Mesenchymal stem cell (in vitro differentiated cells and primary cell): ENCODE measurements at regions not wholly inside any gene's neighbourhood (a gene's known extent, or its start where the extent isn't known, plus 50 kb on each side); places are given as distances from the start of the nearest gene placed in this dataset.

Experiments used
- DNase-seq: peaks from one replicate; pipeline ENCODE4 v3.0.0-alpha.2; 2013
- H2AFZ ChIP-seq: one replicate; pipeline ENCODE4 v1.6.1; 2013; ENCODE audit warnings: low read depth, mild to moderate bottlenecking, control low read depth, inconsistent platforms, low read length, moderate library complexity
- H2AK5ac ChIP-seq: 2 replicates; pipeline ENCODE4 v1.6.1; 2013; ENCODE audit warnings: low read length, moderate library complexity, mild to moderate bottlenecking, inconsistent platforms; ENCODE audit not compliant: severe bottlenecking
- H2BK120ac ChIP-seq: one replicate; pipeline ENCODE4 v1.6.1; 2013; ENCODE audit warnings: low read depth, mild to moderate bottlenecking, inconsistent platforms, low read length, moderate library complexity
- H2BK12ac ChIP-seq, 2 experiments: one replicate each; pipeline ENCODE4 v1.6.1; 2013; ENCODE audit warnings: inconsistent platforms in 2 of 2, low read length in 2 of 2, mild to moderate bottlenecking in 2 of 2, moderate library complexity in 2 of 2, control low read depth in 1 of 2
- H2BK15ac ChIP-seq: one replicate; pipeline ENCODE4 v1.6.1; 2013; ENCODE audit warnings: mild to moderate bottlenecking, low read depth, inconsistent platforms; ENCODE audit not compliant: poor library complexity, severe bottlenecking
- H2BK5ac ChIP-seq: 2 replicates; pipeline ENCODE4 v1.6.1; 2013; ENCODE audit warnings: low read depth, mild to moderate bottlenecking, low read length, control low read depth, inconsistent platforms; ENCODE audit not compliant: poor library complexity, severe bottlenecking
- H3K14ac ChIP-seq, 2 experiments: one replicate each; pipeline ENCODE4 v1.6.1; 2013; ENCODE audit warnings: inconsistent platforms in 2 of 2, low read length in 2 of 2, control low read depth in 1 of 2, mild to moderate bottlenecking in 1 of 2, moderate library complexity in 1 of 2
- H3K18ac ChIP-seq, 2 experiments: one replicate each; pipeline ENCODE4 v1.6.1; 2013; ENCODE audit warnings: inconsistent platforms in 2 of 2, low read length in 2 of 2, control low read depth in 1 of 2, low read depth in 1 of 2, mild to moderate bottlenecking in 1 of 2
- H3K23ac ChIP-seq, 2 experiments: one replicate each; pipeline ENCODE4 v1.6.1; 2013; ENCODE audit warnings: inconsistent platforms in 2 of 2, low read length in 2 of 2, mild to moderate bottlenecking in 2 of 2, moderate library complexity in 2 of 2, control low read depth in 1 of 2
- H3K27ac ChIP-seq: 2 replicates; pipeline ENCODE4 v1.5.1; 2013; ENCODE audit warnings: mild to moderate bottlenecking, moderate library complexity, low read length, control low read depth, inconsistent platforms; ENCODE audit not compliant: poor library complexity, severe bottlenecking
- H3K27me3 ChIP-seq, 2 experiments: 2 replicates each; pipeline versions ENCODE4 v1.6.1 to v1.7.0; 2013; ENCODE audit warnings: low read length in 2 of 2, mild to moderate bottlenecking in 2 of 2, moderate library complexity in 2 of 2, control low read depth in 1 of 2, inconsistent platforms in 1 of 2; ENCODE audit not compliant: control insufficient read depth in 1 of 2, insufficient read depth in 1 of 2
- H3K36me3 ChIP-seq, 2 experiments: 2 replicates each; pipeline versions ENCODE4 v1.6.1 to v1.7.0; 2013; ENCODE audit warnings: low read length in 2 of 2, control low read depth in 1 of 2, inconsistent platforms in 1 of 2, low read depth in 1 of 2, mild to moderate bottlenecking in 1 of 2; ENCODE audit not compliant: insufficient read depth in 2 of 2, control insufficient read depth in 1 of 2
- H3K4ac ChIP-seq, 2 experiments: one replicate each; pipeline ENCODE4 v1.6.1; 2013; ENCODE audit warnings: inconsistent platforms in 2 of 2, low read length in 2 of 2, mild to moderate bottlenecking in 2 of 2, moderate library complexity in 2 of 2, control low read depth in 1 of 2, low read depth in 1 of 2
- H3K4me1 ChIP-seq: 2 replicates; pipeline ENCODE4 v1.6.1; 2013; ENCODE audit warnings: low read depth, low read length, control low read depth; ENCODE audit not compliant: control insufficient read depth, insufficient read depth
- H3K4me2 ChIP-seq: 2 replicates; pipeline ENCODE4 v1.6.1; 2013; ENCODE audit warnings: low read length, mild to moderate bottlenecking, inconsistent platforms; ENCODE audit not compliant: poor library complexity, severe bottlenecking
- H3K4me3 ChIP-seq, 2 experiments: 2 replicates each; pipeline versions ENCODE4 v1.5.1 to v1.7.0; 2013; ENCODE audit warnings: low read length in 2 of 2, mild to moderate bottlenecking in 2 of 2, control low read depth in 1 of 2, low read depth in 1 of 2; ENCODE audit not compliant: insufficient read depth in 1 of 2
- H3K79me1 ChIP-seq: replicated peaks from 2 replicates; pipeline ENCODE4 v1.6.1; 2013; ENCODE audit warnings: mild to moderate bottlenecking, control low read depth, low read length, inconsistent platforms; ENCODE audit not compliant: poor library complexity, severe bottlenecking
- H3K9ac ChIP-seq: 2 replicates; pipeline ENCODE4 v1.7.0; 2013; ENCODE audit warnings: mild to moderate bottlenecking, low read length, moderate library complexity
- H3K9me3 ChIP-seq: 2 replicates; pipeline ENCODE4 v1.7.0; 2013; ENCODE audit warnings: mild to moderate bottlenecking, low read length; ENCODE audit not compliant: control insufficient read depth
- H4K8ac ChIP-seq: one replicate; pipeline ENCODE4 v1.6.1; 2013; ENCODE audit warnings: inconsistent platforms, mild to moderate bottlenecking, low read length, moderate library complexity
- H4K91ac ChIP-seq: one replicate; pipeline ENCODE4 v1.6.1; 2013; ENCODE audit warnings: mild to moderate bottlenecking, low read length, inconsistent platforms
- whole genome bisulfite sequencing: methylation state at CpG from one replicate; pipeline ENCODE4 v1.1.7; 2013; ENCODE audit warnings: mixed read lengths; 5-methylcytosine and 5-hydroxymethylcytosine counted together

- H3K79me1 ChIP-seq, result no peaks in the 10 kb centered on the region
- peak overlapping the region in 1 of 2 experiments; percentile 31 for H2BK12ac ChIP-seq
- H3K27me3 ChIP-seq, result peaks cover 0 to under 1% of the 10 kb centered on the region in 2 experiments
- H4K91ac ChIP-seq, result peak overlapping the region; percentile 36
- H2BK120ac ChIP-seq, result no peak overlapping the region
- no peak overlapping the region for H3K9ac ChIP-seq
- peaks cover 6% of the 10 kb centered on the region for H3K9me3 ChIP-seq
- DNase-seq, result no peak
- no peak overlapping the region for H3K27ac ChIP-seq
- H2AFZ ChIP-seq, result no peak overlapping the region
- H3K23ac ChIP-seq, result no peak overlapping the region
- no peak overlapping the region for H4K8ac ChIP-seq
- H2AK5ac ChIP-seq, result no peak overlapping the region
- no peaks in the 10 kb centered on the region for H3K36me3 ChIP-seq
- peak overlapping the region in 1 of 2 experiments; percentile 69 for H3K18ac ChIP-seq
- H2BK15ac ChIP-seq, result no peak overlapping the region
- H3K4me2 ChIP-seq, result no peak overlapping the region
- peaks cover 5% of the 10 kb centered on the region for H3K4me1 ChIP-seq
- WGBS, result 94% methylated on average over 10 of the region's 12 CpGs
- no peak overlapping the region for H3K4ac ChIP-seq
- no peak overlapping the region for H2BK5ac ChIP-seq
- H3K4me3 ChIP-seq, result no peak overlapping the region
- H3K14ac ChIP-seq, result no peak overlapping the region
These were observed 222.3 kb upstream of the ZNF32 start for GRCh38 chr10:43870968-43871439.

GRCh38 chr10:43869669-43870322, 221.1 kb upstream of the ZNF32 start:
- Histone ChIP-seq H3K4me3 (no peak overlapping the region), H3K14ac (no peak overlapping the region), H3K4me2 (no peak overlapping the region), H3K23ac (no peak overlapping the region), H3K27me3 (peaks cover 0 to 3% of the 10 kb centered on the region in 2 experiments), H2BK5ac (no peak overlapping the region), H3K18ac (peak overlapping the region in 1 of 2 experiments; percentile 88), H4K8ac (no peak overlapping the region), H2BK12ac (peak overlapping the region in 1 of 2 experiments; percentile 76), H3K9ac (no peak overlapping the region), H3K79me1 (no peaks in the 10 kb centered on the region), H3K4ac (peak overlapping the region in 1 of 2 experiments; percentile 8), H3K27ac (no peak overlapping the region), H2AFZ (no peak overlapping the region), H3K9me3 (peaks cover 6% of the 10 kb centered on the region), H2AK5ac (no peak overlapping the region), H3K4me1 (peaks cover 5% of the 10 kb centered on the region), H4K91ac (no peak overlapping the region), H2BK120ac (no peak overlapping the region), H2BK15ac (no peak overlapping the region), H3K36me3 (no peaks in the 10 kb centered on the region)
- 94% methylated on average over 8 of the region's 8 CpGs for WGBS
- DNase-seq, result no peak

GRCh38 chr10:43868952-43869351, 220.3 kb upstream of the ZNF32 start:
- Histone ChIP-seq H3K36me3 (no peaks in the 10 kb centered on the region), H3K4ac (peak overlapping the region; percentile 40 to 52), H2BK5ac (no peak overlapping the region), H3K27me3 (peaks cover 0 to 3% of the 10 kb centered on the region in 2 experiments), H4K8ac (peak overlapping the region; percentile 70), H3K14ac (peak overlapping the region in 1 of 2 experiments; percentile 81), H3K9me3 (peaks cover 6% of the 10 kb centered on the region), H3K27ac (no peak overlapping the region), H2AFZ (peak overlapping the region; percentile 10), H3K4me3 (no peak overlapping the region), H3K4me2 (no peak overlapping the region), H2BK15ac (peak overlapping the region; percentile 44), H3K23ac (no peak overlapping the region), H3K79me1 (no peaks in the 10 kb centered on the region), H2BK12ac (peak overlapping the region; percentile 76 to 95), H3K9ac (no peak overlapping the region), H2BK120ac (peak overlapping the region; percentile 86), H2AK5ac (no peak overlapping the region), H4K91ac (peak overlapping the region; percentile 77), H3K18ac (peak overlapping the region; percentile 50 to 88), H3K4me1 (peaks cover 9% of the 10 kb centered on the region)
- WGBS, result 98% methylated on average over 6 of the region's 6 CpGs
- no peak for DNase-seq

GRCh38 chr10:43867667-43868565, 219.2 kb upstream of the ZNF32 start:
- no peak overlapping the region for H3K4me2 ChIP-seq
- peak overlapping the region; percentile 6 for H2BK15ac ChIP-seq
- no peaks in the 10 kb centered on the region for H3K79me1 ChIP-seq
- no peak overlapping the region for H2BK5ac ChIP-seq
- H3K23ac ChIP-seq, result no peak overlapping the region
- H3K4ac ChIP-seq, result peak overlapping the region; percentile 20 to 71
- WGBS, result 53% methylated on average over 14 of the region's 16 CpGs
- H3K18ac ChIP-seq, result peak overlapping the region; percentile 28 to 50
- H3K4me1 ChIP-seq, result peaks cover 16% of the 10 kb centered on the region
- H3K9ac ChIP-seq, result no peak overlapping the region
- peaks cover 5% of the 10 kb centered on the region for H3K9me3 ChIP-seq
- H3K14ac ChIP-seq, result peak overlapping the region in 1 of 2 experiments; percentile 3
- no peak overlapping the region for H3K4me3 ChIP-seq
- DNase-seq, result peak; percentile 86
- H2AFZ ChIP-seq, result no peak overlapping the region
- H3K27ac ChIP-seq, result peak overlapping the region; percentile 16
- H3K27me3 ChIP-seq, result peaks cover 0 to 3% of the 10 kb centered on the region in 2 experiments
- no peaks in the 10 kb centered on the region for H3K36me3 ChIP-seq
- H4K8ac ChIP-seq, result peak overlapping the region; percentile 79
- peak overlapping the region; percentile 59 to 76 for H2BK12ac ChIP-seq
- no peak overlapping the region for H2AK5ac ChIP-seq
- peak overlapping the region; percentile 73 for H4K91ac ChIP-seq
- H2BK120ac ChIP-seq, result peak overlapping the region; percentile 86
